Right renal pelvis (tissue), 4 donors: ENCODE measurements at regions not wholly inside any gene's neighbourhood (a gene's known extent, or its start where the extent isn't known, plus 50 kb on each side); places are given as distances from the start of the nearest gene placed in this dataset.
A peak's percentile ranks its signal among the peaks of the same experiment; 100 is the strongest.

Source experiments
- DNase-seq, 4 donors: peaks; one replicate each; pipeline ENCODE4 v3.0.0-alpha.2; 2013; ENCODE audit warnings: low read depth in 4 of 4, low spot score in 3 of 4, missing footprints in 1 of 4

DNA sequence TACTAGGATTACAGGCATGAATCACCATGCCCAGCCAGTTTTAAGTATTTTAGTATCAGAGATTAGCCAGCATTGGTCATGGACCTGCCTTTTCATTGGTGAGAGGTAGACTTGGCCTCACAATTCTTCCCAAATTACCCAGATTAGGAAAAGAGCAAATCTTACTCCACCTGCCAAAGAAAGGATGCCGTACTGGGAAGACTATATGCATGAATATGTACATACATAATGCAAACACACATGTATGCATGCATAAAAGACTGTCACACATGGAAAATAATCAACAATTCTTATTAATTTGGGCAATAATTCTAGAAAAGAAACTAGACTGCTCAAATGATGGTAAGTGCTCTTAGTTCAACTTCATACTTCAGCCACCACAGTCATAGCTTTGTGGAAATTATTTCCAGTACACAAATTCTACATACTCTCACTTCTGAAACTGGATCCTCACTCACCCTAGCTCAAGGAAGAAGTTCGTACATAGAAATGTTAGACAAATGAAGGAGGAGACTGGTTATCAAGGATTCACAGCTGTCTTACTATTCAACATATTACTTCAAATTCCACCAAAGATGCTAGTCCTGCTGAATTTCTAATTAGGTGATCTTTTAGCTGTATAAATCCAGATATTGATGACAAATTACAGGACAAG, 73.7 kb downstream of the MINAR2 start:
- no peak for DNase-seq

DNA sequence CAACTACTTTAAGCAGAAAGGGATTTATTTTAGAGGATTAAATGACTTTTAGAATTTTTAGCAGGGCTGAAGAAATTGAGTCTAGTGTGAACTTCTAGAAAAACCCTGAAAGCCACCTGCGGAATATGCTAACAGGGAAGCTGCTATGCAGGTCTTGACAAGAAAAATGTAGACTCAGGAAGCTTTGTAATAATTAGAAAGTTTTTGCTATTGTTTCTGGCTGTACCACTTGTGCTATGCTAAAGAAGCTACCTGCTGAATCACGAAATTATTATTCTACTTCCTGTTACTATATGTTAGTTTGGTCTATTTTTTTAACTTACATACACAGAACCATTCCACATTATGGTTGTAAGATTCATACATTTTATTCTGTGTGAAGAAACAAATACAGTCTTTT, 74.0 kb upstream of the CHSY3 start:
- no peak for DNase-seq

- DNase-seq, result no peak
Measured at GRCh38 chr5:129836321-129836720, 67.9 kb upstream of the CHSY3 start.

GRCh38 chr5:129844764-129845163, 59.5 kb upstream of the CHSY3 start:
- DNase-seq, result no peak

GRCh38 chr5:129852747-129853352, 51.4 kb upstream of the CHSY3 start:
- peak; percentile 47 to 67 (median 60) for DNase-seq

- DNase-seq, result no peak
Measured at GRCh38 chr5:129853588-129853987, 50.7 kb upstream of the CHSY3 start.
